RKO (cell line): ENCODE measurements at regions not wholly inside any gene's neighbourhood (a gene's known extent, or its start where the extent isn't known, plus 50 kb on each side); places are given as distances from the start of the nearest gene placed in this dataset.

Source experiments
- DNase-seq: peaks from one replicate; pipeline ENCODE4 v3.0.0-alpha.2; 2016; ENCODE audit warnings: low spot score

GRCh38 chr2:126403039-126403628 lies 252.8 kb upstream of the GYPC start:
- no peak for DNase-seq

GRCh38 chr2:126406267-126406666 lies 249.7 kb upstream of the GYPC start:
- DNase-seq = no peak

- DNase-seq = no peak
Measured at GRCh38 chr2:126408671-126409070, 247.3 kb upstream of the GYPC start.

GRCh38 chr2:126409850-126410249 lies 246.1 kb upstream of the GYPC start:
- no peak for DNase-seq

GRCh38 chr2:126413079-126413478 lies 242.9 kb upstream of the GYPC start:
- DNase-seq = no peak

- DNase-seq = no peak
Measured at GRCh38 chr2:126419403-126419802, 236.6 kb upstream of the GYPC start.

GRCh38 chr2:126425943-126426342 lies 230.0 kb upstream of the GYPC start:
- no peak for DNase-seq

- no peak for DNase-seq
Measured at GRCh38 chr2:126429103-126429502, 226.9 kb upstream of the GYPC start.

- DNase-seq = no peak
Measured at GRCh38 chr2:126431136-126431535, 224.8 kb upstream of the GYPC start.

GRCh38 chr2:126436411-126436810 lies 219.5 kb upstream of the GYPC start:
- no peak for DNase-seq

GRCh38 chr2:126437016-126437415 lies 218.9 kb upstream of the GYPC start:
- DNase-seq = no peak

GRCh38 chr2:126444512-126444911 lies 211.4 kb upstream of the GYPC start:
- no peak for DNase-seq

- no peak for DNase-seq
Measured at GRCh38 chr2:126446106-126446695, 209.8 kb upstream of the GYPC start.

GRCh38 chr2:126448611-126449010 lies 207.3 kb upstream of the GYPC start:
- no peak for DNase-seq

GRCh38 chr2:126449677-126450076 lies 206.3 kb upstream of the GYPC start:
- no peak for DNase-seq

GRCh38 chr2:126463892-126464674 lies 191.9 kb upstream of the GYPC start:
- DNase-seq = no peak

- no peak for DNase-seq
Measured at GRCh38 chr2:126467367-126468054, 188.4 kb upstream of the GYPC start.

- no peak for DNase-seq
Measured at GRCh38 chr2:126475031-126475430, 180.9 kb upstream of the GYPC start.

- no peak for DNase-seq
Measured at GRCh38 chr2:126476691-126477090, 179.3 kb upstream of the GYPC start.

GRCh38 chr2:126480033-126480432 lies 175.9 kb upstream of the GYPC start:
- DNase-seq = no peak

GRCh38 chr2:126482582-126483464 lies 173.1 kb upstream of the GYPC start:
- peak; percentile 8 for DNase-seq

- DNase-seq = no peak
Measured at GRCh38 chr2:126494593-126494992, 161.4 kb upstream of the GYPC start.
